OCI-LY7 (cell line): ENCODE measurements at regions not wholly inside any gene's neighbourhood (a gene's known extent, or its start where the extent isn't known, plus 50 kb on each side); places are given as distances from the start of the nearest gene placed in this dataset.

Source experiments
- CTCF ChIP-seq: fragments of 200-600 bp; sonication (generic); conservative IDR thresholded peaks from 2 replicates; pipeline ENCODE4 v1.5.1; 2014; ENCODE audit warnings: mild to moderate bottlenecking, antibody characterized with exemption, low read length, moderate library complexity, mixed read lengths
- EZH2phosphoT487 ChIP-seq: fragments of 200-600 bp; sonication (generic); IDR thresholded peaks from 2 replicates; pipeline ENCODE4 v1.6.1; 2018; ENCODE audit warnings: low read depth, borderline replicate concordance, mild to moderate bottlenecking, mixed run types, antibody characterized with exemption, low read length, moderate library complexity, mixed read lengths

GRCh38 chr4:22574424-22574823 is 58.6 kb upstream of the ADGRA3 start:
- TF ChIP-seq CTCF, result no peak
- TF ChIP-seq EZH2phosphoT487, result no peak
